Peyer's patch (tissue), 4 donors: ENCODE measurements at regions not wholly inside any gene's neighbourhood (a gene's known extent, or its start where the extent isn't known, plus 50 kb on each side); places are given as distances from the start of the nearest gene placed in this dataset.

Source experiments
- POLR2A ChIP-seq, 2 donors: fragments of 450-650 bp; IDR thresholded peaks; one replicate each; pipeline ENCODE4 v1.5.1; 2017; ENCODE audit warnings: antibody characterized with exemption in 2 of 2, mild to moderate bottlenecking in 2 of 2, moderate library complexity in 2 of 2
- TF ChIP-seq, protein P1 (sequence below), 6 experiments: fragments of 450-650 bp in 4 of 6; fragments of 200-600 bp in 2 of 6; sonication (generic) in 1 of 6; IDR thresholded peaks; one replicate each; pipeline ENCODE4 v1.5.1; 2017 to 2019; ENCODE audit warnings: antibody characterized with exemption in 6 of 6, mild to moderate bottlenecking in 3 of 6, moderate library complexity in 1 of 6

DNA sequence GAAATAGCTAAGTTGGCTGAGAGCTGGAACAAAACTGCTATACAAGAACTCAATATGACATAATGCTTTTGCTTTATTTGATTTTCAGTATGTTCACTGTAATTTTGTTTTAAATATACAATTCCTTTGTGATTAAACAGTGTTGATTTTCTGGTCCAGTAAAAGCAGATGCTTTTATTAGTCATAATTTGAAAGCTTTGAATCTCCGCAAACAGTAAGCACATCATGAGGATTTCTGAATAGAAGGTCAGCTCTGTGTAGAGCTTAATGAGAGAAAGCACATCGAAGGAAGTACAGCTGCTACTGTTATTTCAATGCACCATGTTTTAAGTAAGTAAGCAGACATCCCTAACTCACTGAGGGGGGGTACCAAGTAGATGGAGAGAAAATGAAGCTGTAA lies 701.3 kb upstream of the ACO1 start:
- TF ChIP-seq, protein P1, sequence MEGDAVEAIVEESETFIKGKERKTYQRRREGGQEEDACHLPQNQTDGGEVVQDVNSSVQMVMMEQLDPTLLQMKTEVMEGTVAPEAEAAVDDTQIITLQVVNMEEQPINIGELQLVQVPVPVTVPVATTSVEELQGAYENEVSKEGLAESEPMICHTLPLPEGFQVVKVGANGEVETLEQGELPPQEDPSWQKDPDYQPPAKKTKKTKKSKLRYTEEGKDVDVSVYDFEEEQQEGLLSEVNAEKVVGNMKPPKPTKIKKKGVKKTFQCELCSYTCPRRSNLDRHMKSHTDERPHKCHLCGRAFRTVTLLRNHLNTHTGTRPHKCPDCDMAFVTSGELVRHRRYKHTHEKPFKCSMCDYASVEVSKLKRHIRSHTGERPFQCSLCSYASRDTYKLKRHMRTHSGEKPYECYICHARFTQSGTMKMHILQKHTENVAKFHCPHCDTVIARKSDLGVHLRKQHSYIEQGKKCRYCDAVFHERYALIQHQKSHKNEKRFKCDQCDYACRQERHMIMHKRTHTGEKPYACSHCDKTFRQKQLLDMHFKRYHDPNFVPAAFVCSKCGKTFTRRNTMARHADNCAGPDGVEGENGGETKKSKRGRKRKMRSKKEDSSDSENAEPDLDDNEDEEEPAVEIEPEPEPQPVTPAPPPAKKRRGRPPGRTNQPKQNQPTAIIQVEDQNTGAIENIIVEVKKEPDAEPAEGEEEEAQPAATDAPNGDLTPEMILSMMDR (IDR thresholded peaks at IDR 0.05): no peak
- no peak for TF ChIP-seq POLR2A (IDR thresholded peaks at IDR 0.05)
